Coronary artery (tissue), 2 donors: ENCODE measurements at regions not wholly inside any gene's neighbourhood (a gene's known extent, or its start where the extent isn't known, plus 50 kb on each side); places are given as distances from the start of the nearest gene placed in this dataset.

Experiments
- DNase-seq: peaks from one replicate; pipeline ENCODE4 v3.0.0-alpha.2; 2017; ENCODE audit warnings: low spot score
- H3K27ac ChIP-seq, 2 donors: fragments of 200-600 bp; sonication (generic); one replicate each; pipeline ENCODE4 v1.5.1; 2016 to 2019
- H3K4me3 ChIP-seq: fragments of 200-600 bp; sonication (generic); 2 replicates; pipeline ENCODE4 v1.5.1; 2016; ENCODE audit warnings: mild to moderate bottlenecking, moderate library complexity
- CTCF ChIP-seq: fragments of 200-600 bp; sonication (generic); IDR thresholded peaks from one replicate; pipeline ENCODE4 v1.5.1; 2019; ENCODE audit warnings: antibody characterized with exemption

- Histone ChIP-seq H3K27ac (no peak overlapping the region), H3K4me3 (no peak overlapping the region)
- no peak for DNase-seq
- TF ChIP-seq CTCF, result no peak
Measured at GRCh38 chr2:9092383-9093282, 89.1 kb upstream of the MBOAT2 start.

- DNase-seq, result no peak
- TF ChIP-seq CTCF, result no peak
- Histone ChIP-seq H3K27ac (no peak overlapping the region), H3K4me3 (no peak overlapping the region)
Measured at GRCh38 chr2:9091811-9092210, 88.3 kb upstream of the MBOAT2 start.

GRCh38 chr2:9089831-9090230 lies 86.3 kb upstream of the MBOAT2 start:
- TF ChIP-seq CTCF, result no peak
- DNase-seq, result no peak
- no peak overlapping the region for H3K27ac ChIP-seq
- no peak overlapping the region for H3K4me3 ChIP-seq

GRCh38 chr2:9087121-9087681 lies 83.7 kb upstream of the MBOAT2 start:
- DNase-seq, result no peak
- TF ChIP-seq CTCF, result no peak
- Histone ChIP-seq H3K4me3 (no peak overlapping the region), H3K27ac (no peak overlapping the region)

GRCh38 chr2:9086465-9086864 lies 83.0 kb upstream of the MBOAT2 start:
- Histone ChIP-seq H3K4me3 (no peak overlapping the region), H3K27ac (no peak overlapping the region)
- TF ChIP-seq CTCF, result no peak
- no peak for DNase-seq

GRCh38 chr2:9085353-9085752 lies 81.9 kb upstream of the MBOAT2 start:
- no peak for TF ChIP-seq CTCF
- H3K27ac ChIP-seq, result no peak overlapping the region
- H3K4me3 ChIP-seq, result no peak overlapping the region
- no peak for DNase-seq

- TF ChIP-seq CTCF, result no peak
Measured at GRCh38 chr2:9083287-9083686, 79.8 kb upstream of the MBOAT2 start.

More at GRCh38 chr2:9083287-9083686, 79.8 kb upstream of the MBOAT2 start:
- no peak overlapping the region for H3K4me3 ChIP-seq
- DNase-seq, result no peak
- no peak overlapping the region for H3K27ac ChIP-seq
